ENCODE measurements at regions not wholly inside any gene's neighbourhood (a gene's known extent, or its start where the extent isn't known, plus 50 kb on each side); places are given as distances from the start of the nearest gene placed in this dataset.

DNA sequence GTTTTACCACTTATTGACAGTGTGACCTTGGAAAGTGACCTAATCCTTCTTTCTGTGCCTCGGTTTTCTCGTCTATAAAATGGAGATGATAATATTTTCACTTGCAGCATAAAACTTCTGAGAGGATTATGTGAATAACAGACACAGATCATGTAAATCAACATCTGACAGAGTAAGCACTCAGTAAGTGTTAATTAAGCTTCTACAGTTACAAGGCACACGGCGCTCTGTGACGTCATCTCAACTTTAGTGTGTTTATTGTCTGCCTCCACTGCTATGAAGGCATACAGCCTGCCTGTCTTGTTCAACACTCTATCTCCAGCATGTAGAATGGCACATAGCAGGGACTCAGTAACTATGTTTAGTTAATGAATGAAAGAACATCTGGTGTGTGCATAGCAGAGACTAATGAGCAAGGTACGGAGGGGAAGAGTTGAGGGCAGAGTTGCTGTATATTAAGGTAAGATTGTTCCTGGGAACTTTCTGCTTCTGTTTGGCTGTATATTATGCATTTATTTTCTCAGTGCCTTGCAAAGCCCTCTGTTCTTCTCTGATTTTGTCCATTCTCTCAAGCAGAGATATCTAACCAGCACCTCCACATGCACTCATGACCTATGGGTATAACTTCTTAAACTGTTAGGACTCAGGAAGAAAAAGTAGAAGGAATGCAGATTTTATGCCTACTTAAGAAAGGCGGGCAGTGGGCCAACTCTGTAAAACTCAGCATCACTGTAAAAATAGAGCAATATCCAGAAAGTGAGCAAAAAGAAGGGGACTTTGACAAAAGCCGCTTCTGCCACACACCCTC is 66.4 kb upstream of the STMND1 start:
- no peak for TF ChIP-seq EP300 (IDR thresholded peaks at IDR 0.05)
- TF ChIP-seq, protein P1, sequence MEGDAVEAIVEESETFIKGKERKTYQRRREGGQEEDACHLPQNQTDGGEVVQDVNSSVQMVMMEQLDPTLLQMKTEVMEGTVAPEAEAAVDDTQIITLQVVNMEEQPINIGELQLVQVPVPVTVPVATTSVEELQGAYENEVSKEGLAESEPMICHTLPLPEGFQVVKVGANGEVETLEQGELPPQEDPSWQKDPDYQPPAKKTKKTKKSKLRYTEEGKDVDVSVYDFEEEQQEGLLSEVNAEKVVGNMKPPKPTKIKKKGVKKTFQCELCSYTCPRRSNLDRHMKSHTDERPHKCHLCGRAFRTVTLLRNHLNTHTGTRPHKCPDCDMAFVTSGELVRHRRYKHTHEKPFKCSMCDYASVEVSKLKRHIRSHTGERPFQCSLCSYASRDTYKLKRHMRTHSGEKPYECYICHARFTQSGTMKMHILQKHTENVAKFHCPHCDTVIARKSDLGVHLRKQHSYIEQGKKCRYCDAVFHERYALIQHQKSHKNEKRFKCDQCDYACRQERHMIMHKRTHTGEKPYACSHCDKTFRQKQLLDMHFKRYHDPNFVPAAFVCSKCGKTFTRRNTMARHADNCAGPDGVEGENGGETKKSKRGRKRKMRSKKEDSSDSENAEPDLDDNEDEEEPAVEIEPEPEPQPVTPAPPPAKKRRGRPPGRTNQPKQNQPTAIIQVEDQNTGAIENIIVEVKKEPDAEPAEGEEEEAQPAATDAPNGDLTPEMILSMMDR (IDR thresholded peaks at IDR 0.05), result no peak
- no peak for TF ChIP-seq POLR2AphosphoS5 (IDR thresholded peaks at IDR 0.05)

Data from esophagus muscularis mucosa (tissue), 4 donors.